ENCODE measurements at regions not wholly inside any gene's neighbourhood (a gene's known extent, or its start where the extent isn't known, plus 50 kb on each side); places are given as distances from the start of the nearest gene placed in this dataset.

DNA sequence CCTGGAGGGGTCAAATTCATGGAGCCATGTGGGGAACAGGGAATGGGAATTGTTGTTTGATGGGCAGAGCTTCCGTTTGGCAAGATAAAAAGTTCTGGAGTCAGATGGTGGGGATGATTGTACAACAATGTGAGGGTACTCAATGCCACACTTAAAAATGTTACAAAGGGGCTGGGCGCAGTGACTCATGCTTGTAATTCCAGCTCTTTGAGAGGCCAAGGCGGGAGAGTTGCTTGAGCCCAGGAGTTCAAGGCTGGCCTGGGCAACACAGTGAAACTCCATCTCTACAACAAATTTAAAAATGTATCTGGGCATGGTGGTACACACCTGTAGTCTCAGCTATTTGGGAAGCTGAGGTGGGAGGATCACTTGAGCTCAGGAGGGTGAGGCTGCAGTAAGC, 66.0 kb upstream of the DIO3 start:
- Histone ChIP-seq H3K4me2 (ENCODE audit: low read length) (no peak overlapping the region), H2AFZ (ENCODE audit: low read length) (no peak overlapping the region), H3K9me3 (ENCODE audit: low read length) (no peaks in the 10 kb centered on the region), H4K20me1 (ENCODE audit: insufficient read depth, low read length) (no peaks in the 10 kb centered on the region), H3K4me3 (ENCODE audit: low read depth, low read length, poor library complexity, severe bottlenecking) (no peak overlapping the region), H3K36me3 (ENCODE audit: insufficient read depth, low read length) (no peaks in the 10 kb centered on the region), H3K27ac (ENCODE audit: low read depth, low read length, poor library complexity, severe bottlenecking) (no peak overlapping the region), H3K79me2 (ENCODE audit: insufficient read depth, low read depth, low read length) (no peaks in the 10 kb centered on the region), H3K9me2 (ENCODE audit: insufficient read depth, low read length) (no peaks in the 10 kb centered on the region), H3K4me1 (ENCODE audit: insufficient read depth, low read length, poor library complexity, severe bottlenecking) (no peaks in the 10 kb centered on the region)
- ChIA-PET POLR2A (interaction anchor here (0.7 kb wide), 1 partner anchor 16 kb away, joined by 3 read pairs; no protein-coding TSS in a partner anchor), CTCF (ENCODE audit: unreplicated experiment) (no interaction called here)
- no TSS peak for BruUV-seq (replicated peaks)
- intact Hi-C loops (cut with micrococcal nuclease; ENCODE audit: unreplicated experiment), result no loop called here
- DNase-seq (ENCODE audit: low spot score), result no peak
- TF ChIP-seq EZH2phosphoT487 (IDR thresholded peaks at IDR 0.05; ENCODE audit: borderline replicate concordance, low read depth, low read length), result no peak
- TF ChIP-seq, protein P1, sequence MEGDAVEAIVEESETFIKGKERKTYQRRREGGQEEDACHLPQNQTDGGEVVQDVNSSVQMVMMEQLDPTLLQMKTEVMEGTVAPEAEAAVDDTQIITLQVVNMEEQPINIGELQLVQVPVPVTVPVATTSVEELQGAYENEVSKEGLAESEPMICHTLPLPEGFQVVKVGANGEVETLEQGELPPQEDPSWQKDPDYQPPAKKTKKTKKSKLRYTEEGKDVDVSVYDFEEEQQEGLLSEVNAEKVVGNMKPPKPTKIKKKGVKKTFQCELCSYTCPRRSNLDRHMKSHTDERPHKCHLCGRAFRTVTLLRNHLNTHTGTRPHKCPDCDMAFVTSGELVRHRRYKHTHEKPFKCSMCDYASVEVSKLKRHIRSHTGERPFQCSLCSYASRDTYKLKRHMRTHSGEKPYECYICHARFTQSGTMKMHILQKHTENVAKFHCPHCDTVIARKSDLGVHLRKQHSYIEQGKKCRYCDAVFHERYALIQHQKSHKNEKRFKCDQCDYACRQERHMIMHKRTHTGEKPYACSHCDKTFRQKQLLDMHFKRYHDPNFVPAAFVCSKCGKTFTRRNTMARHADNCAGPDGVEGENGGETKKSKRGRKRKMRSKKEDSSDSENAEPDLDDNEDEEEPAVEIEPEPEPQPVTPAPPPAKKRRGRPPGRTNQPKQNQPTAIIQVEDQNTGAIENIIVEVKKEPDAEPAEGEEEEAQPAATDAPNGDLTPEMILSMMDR (conservative IDR thresholded peaks at IDR 0.05; ENCODE audit: low read length), result no peak

DNA sequence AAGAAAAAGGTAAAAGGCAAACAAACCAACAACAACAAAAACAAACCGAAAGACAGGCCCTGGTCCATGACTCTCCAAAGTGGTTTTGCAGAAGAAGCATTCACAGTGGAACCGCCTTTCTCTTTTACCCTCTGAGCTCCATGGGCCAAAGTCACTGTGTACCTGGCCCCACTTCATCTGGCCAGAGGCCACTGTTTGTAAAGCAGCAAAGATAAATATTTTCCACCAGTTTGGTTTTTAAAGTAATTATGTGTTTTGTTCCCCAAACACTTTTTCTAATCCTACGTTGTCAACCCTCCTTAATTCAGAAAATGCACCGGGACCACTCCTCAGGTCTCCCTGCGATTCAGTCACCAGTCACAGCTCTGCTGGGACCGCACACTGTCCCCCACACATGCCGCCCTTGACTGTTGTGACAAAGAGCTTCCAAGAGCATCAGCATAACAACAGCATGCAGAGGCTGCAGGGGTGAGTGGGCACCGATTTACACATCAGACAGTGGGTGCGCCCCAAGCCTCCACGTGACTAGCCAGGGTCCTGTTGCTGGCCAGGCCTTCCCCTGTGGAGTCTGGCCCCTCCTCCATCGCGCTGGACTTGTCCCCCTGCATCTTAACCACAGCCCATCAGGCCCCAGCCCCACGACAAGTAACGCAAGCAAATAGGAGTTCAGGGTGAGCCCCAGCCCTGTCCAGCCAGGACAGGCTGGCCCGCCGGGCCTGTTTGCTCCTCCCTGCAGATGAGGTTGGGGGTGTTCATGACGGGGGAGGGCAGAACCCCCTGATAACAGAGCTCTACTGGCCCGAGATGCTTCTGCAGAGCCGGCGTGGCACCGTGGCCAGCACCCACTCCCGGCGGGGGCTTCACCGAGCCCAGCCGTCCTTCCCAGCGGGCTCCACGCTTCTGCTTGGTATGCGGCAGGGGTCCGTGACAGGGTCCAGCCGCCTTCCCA, 65.2 kb upstream of the DIO3 start:
- Histone ChIP-seq H3K9me3 (ENCODE audit: low read length) (no peaks in the 10 kb centered on the region), H4K20me1 (ENCODE audit: insufficient read depth, low read length) (no peaks in the 10 kb centered on the region), H3K4me2 (ENCODE audit: low read length) (no peak overlapping the region), H3K36me3 (ENCODE audit: insufficient read depth, low read length) (no peaks in the 10 kb centered on the region), H3K4me3 (ENCODE audit: low read depth, low read length, poor library complexity, severe bottlenecking) (no peak overlapping the region), H3K4me1 (ENCODE audit: insufficient read depth, low read length, poor library complexity, severe bottlenecking) (no peaks in the 10 kb centered on the region), H3K9me2 (ENCODE audit: insufficient read depth, low read length) (no peaks in the 10 kb centered on the region), H3K79me2 (ENCODE audit: insufficient read depth, low read depth, low read length) (no peaks in the 10 kb centered on the region), H3K27ac (ENCODE audit: low read depth, low read length, poor library complexity, severe bottlenecking) (no peak overlapping the region), H2AFZ (ENCODE audit: low read length) (no peak overlapping the region)
- no peak for DNase-seq (ENCODE audit: low spot score)
- no TSS peak for BruUV-seq (replicated peaks)
- intact Hi-C loops (cut with micrococcal nuclease; ENCODE audit: unreplicated experiment), result no loop called here
- POLR2A ChIA-PET, result interaction anchor here (0.7 kb wide), 1 partner anchor 16 kb away, joined by 3 read pairs; no protein-coding TSS in a partner anchor
- CTCF ChIA-PET (ENCODE audit: unreplicated experiment), result no interaction called here
- TF ChIP-seq EZH2phosphoT487 (IDR thresholded peaks at IDR 0.05; ENCODE audit: borderline replicate concordance, low read depth, low read length), result no peak
- TF ChIP-seq, protein P1 (conservative IDR thresholded peaks at IDR 0.05; ENCODE audit: low read length), result no peak

Data from OCI-LY7 (cell line).